GM23248 (cell line): ENCODE measurements at regions not wholly inside any gene's neighbourhood (a gene's known extent, or its start where the extent isn't known, plus 50 kb on each side); places are given as distances from the start of the nearest gene placed in this dataset.

Source experiments
- DNase-seq: peaks from one replicate; pipeline ENCODE4 v3.0.0-alpha.2; 2015
- H2AFZ ChIP-seq: fragments of 200-600 bp; sonication (generic); 2 replicates; pipeline ENCODE4 v1.6.1; 2016; ENCODE audit warnings: antibody characterized with exemption
- H3F3A ChIP-seq: fragments of 200-600 bp; sonication (generic); 2 replicates; pipeline ENCODE4 v1.6.1; 2016; ENCODE audit warnings: mild to moderate bottlenecking, antibody characterized with exemption, mixed run types; ENCODE audit not compliant: insufficient read depth
- H3K27ac ChIP-seq: fragments of 200-600 bp; sonication (generic); 2 replicates; pipeline ENCODE4 v1.5.1; 2016; ENCODE audit warnings: mild to moderate bottlenecking
- H3K27me3 ChIP-seq: fragments of 200-600 bp; sonication (generic); replicated peaks from 2 replicates; pipeline ENCODE4 v1.6.1; 2016; ENCODE audit warnings: mild to moderate bottlenecking; ENCODE audit not compliant: insufficient read depth
- H3K36me3 ChIP-seq: fragments of 200-600 bp; sonication (generic); 2 replicates; pipeline ENCODE4 v1.6.1; 2016; ENCODE audit warnings: low read depth, mild to moderate bottlenecking
- H3K4me1 ChIP-seq: fragments of 200-600 bp; sonication (generic); 2 replicates; pipeline ENCODE4 v1.6.1; 2016; ENCODE audit warnings: mild to moderate bottlenecking; ENCODE audit not compliant: insufficient read depth
- H3K4me2 ChIP-seq: fragments of 200-600 bp; sonication (generic); one replicate; pipeline ENCODE4 v1.6.1; 2016; ENCODE audit warnings: mild to moderate bottlenecking; ENCODE audit not compliant: unreplicated experiment
- H3K4me3 ChIP-seq: fragments of 200-600 bp; sonication (generic); 2 replicates; pipeline ENCODE4 v1.5.1; 2016; ENCODE audit warnings: mild to moderate bottlenecking
- H3K79me2 ChIP-seq: fragments of 200-600 bp; sonication (generic); 2 replicates; pipeline ENCODE4 v1.6.1; 2016; ENCODE audit warnings: mild to moderate bottlenecking; ENCODE audit not compliant: insufficient read depth
- H3K9ac ChIP-seq: fragments of 200-600 bp; sonication (generic); 2 replicates; pipeline ENCODE4 v1.6.1; 2016; ENCODE audit warnings: mild to moderate bottlenecking
- H3K9me2 ChIP-seq: fragments of 200-600 bp; sonication (generic); 2 replicates; pipeline ENCODE4 v1.6.1; 2016; ENCODE audit warnings: mixed run types, mild to moderate bottlenecking, moderate library complexity; ENCODE audit not compliant: insufficient read depth
- H3K9me3 ChIP-seq: fragments of 200-600 bp; sonication (generic); one replicate; pipeline ENCODE4 v1.6.1; 2017; ENCODE audit warnings: low read depth
- H4K20me1 ChIP-seq: fragments of 200-600 bp; sonication (generic); 2 replicates; pipeline ENCODE4 v1.6.0; 2016; ENCODE audit not compliant: insufficient read depth
- EZH2 ChIP-seq: fragments of 200-600 bp; sonication (generic); IDR thresholded peaks from 2 replicates; pipeline ENCODE4 v1.6.1; 2018; ENCODE audit warnings: antibody characterized with exemption, mild to moderate bottlenecking; ENCODE audit not compliant: insufficient read depth, poor library complexity, severe bottlenecking
- EZH2phosphoT487 ChIP-seq: fragments of 200-600 bp; sonication (generic); IDR thresholded peaks from 2 replicates; pipeline ENCODE4 v1.6.1; 2018; ENCODE audit warnings: antibody characterized with exemption, moderate library complexity, mild to moderate bottlenecking, low read depth; ENCODE audit not compliant: insufficient read depth
- WGBS, 2 experiments: methylation state at CpG; one replicate each; pipeline ENCODE4 v1.1.6; 2015 to 2017; ENCODE audit warnings: low lambda C conversion rate in 2 of 2, low coverage in 1 of 2; ENCODE audit errors: missing lambda C conversion rate in 2 of 2; 5-methylcytosine and 5-hydroxymethylcytosine counted together
- in situ Hi-C: fragments of 300-500 bp; cut with MboI; formaldehyde crosslinking; loops from 2 replicates; pipeline ENCODE4 v1.15.0; 2020

GRCh38 chr12:88925454-88925853 is 345.2 kb upstream of the KITLG start:
- no peaks in the 10 kb centered on the region for H3K36me3 ChIP-seq
- H3K9me2 ChIP-seq = no peaks in the 10 kb centered on the region; the same call in 1 of the 2 replicates
- H2AFZ ChIP-seq = no peak overlapping the region
- no peak for TF ChIP-seq EZH2
- TF ChIP-seq EZH2phosphoT487 = peak; percentile 93
- H3K79me2 ChIP-seq = no peaks in the 10 kb centered on the region
- H3F3A ChIP-seq = peaks cover 29% of the 10 kb centered on the region
- H3K27me3 ChIP-seq = no peaks in the 10 kb centered on the region
- peak; percentile 54 for DNase-seq
- peaks cover 39% of the 10 kb centered on the region for H3K4me1 ChIP-seq
- peak overlapping the region; percentile 2; the same call in 1 of the 2 replicates for H3K9ac ChIP-seq
- peak overlapping the region; percentile 61 for H3K4me2 ChIP-seq
- in situ Hi-C loops = no loop called here
- no peaks in the 10 kb centered on the region for H3K9me3 ChIP-seq
- H3K27ac ChIP-seq = peak overlapping the region; percentile 55
- peak overlapping the region; percentile 18 for H3K4me3 ChIP-seq
- H4K20me1 ChIP-seq = no peaks in the 10 kb centered on the region

- Histone ChIP-seq H3K4me2 (no peak overlapping the region), H2AFZ (no peak overlapping the region), H3K79me2 (no peaks in the 10 kb centered on the region), H3K4me1 (peaks cover 39% of the 10 kb centered on the region), H3K9ac (no peak overlapping the region), H3K27ac (no peak overlapping the region), H3K9me3 (no peaks in the 10 kb centered on the region), H3K36me3 (no peaks in the 10 kb centered on the region), H3F3A (peaks cover 29% of the 10 kb centered on the region), H3K27me3 (no peaks in the 10 kb centered on the region), H4K20me1 (no peaks in the 10 kb centered on the region), H3K9me2 (no peaks in the 10 kb centered on the region; the same call in 1 of the 2 replicates), H3K4me3 (no peak overlapping the region)
- no peak for DNase-seq
- TF ChIP-seq EZH2phosphoT487 (no peak), EZH2 (no peak)
- in situ Hi-C loops = no loop called here
- 91 to 93% methylated on average over 4 of the region's 4 CpGs for WGBS, 2 experiments
These were observed 343.9 kb upstream of the KITLG start for GRCh38 chr12:88924162-88924561.

- no peak overlapping the region for H3K4me2 ChIP-seq
- no peaks in the 10 kb centered on the region for H3K9me3 ChIP-seq
- in situ Hi-C loops = no loop called here
- no peak overlapping the region for H3K4me3 ChIP-seq
- no peak overlapping the region for H3K27ac ChIP-seq
- H3K36me3 ChIP-seq = no peaks in the 10 kb centered on the region
- no peaks in the 10 kb centered on the region for H4K20me1 ChIP-seq
- no peaks in the 10 kb centered on the region for H3K27me3 ChIP-seq
- 78 to 84% methylated on average over 3 of the region's 3 CpGs for WGBS, 2 experiments
- DNase-seq = no peak
- peaks cover 29% of the 10 kb centered on the region for H3F3A ChIP-seq
- peaks cover 39% of the 10 kb centered on the region for H3K4me1 ChIP-seq
- H2AFZ ChIP-seq = no peak overlapping the region
- H3K79me2 ChIP-seq = no peaks in the 10 kb centered on the region
- H3K9ac ChIP-seq = no peak overlapping the region
- TF ChIP-seq EZH2phosphoT487 = no peak
- TF ChIP-seq EZH2 = no peak
- peaks cover 5% of the 10 kb centered on the region; the same call in 1 of the 2 replicates for H3K9me2 ChIP-seq
These were observed 343.4 kb upstream of the KITLG start for GRCh38 chr12:88923631-88924030.

DNA sequence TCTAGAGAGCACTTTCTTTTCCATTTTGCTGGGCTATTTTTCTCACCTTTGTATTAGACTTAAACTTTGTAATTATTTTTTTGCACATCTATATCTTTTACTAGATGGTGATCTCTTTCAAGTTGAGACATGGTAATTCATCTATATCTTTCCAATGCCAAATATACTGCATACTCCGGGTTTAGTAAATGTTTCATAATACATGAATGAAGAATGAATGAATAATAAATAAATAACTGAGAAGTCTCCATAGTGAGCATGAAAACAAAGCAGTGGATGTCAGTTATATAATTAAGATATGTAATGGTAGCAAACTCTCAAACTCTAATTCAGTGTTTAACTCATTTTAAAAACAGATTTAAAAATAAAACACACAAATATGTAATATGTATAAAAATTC is 342.5 kb upstream of the KITLG start:
- Histone ChIP-seq H3K9ac (no peak overlapping the region), H3K4me2 (no peak overlapping the region), H3K4me1 (peaks cover 39% of the 10 kb centered on the region), H3F3A (peaks cover 29% of the 10 kb centered on the region), H3K4me3 (no peak overlapping the region), H3K27ac (no peak overlapping the region), H3K9me3 (no peaks in the 10 kb centered on the region), H4K20me1 (no peaks in the 10 kb centered on the region), H3K79me2 (no peaks in the 10 kb centered on the region), H3K36me3 (no peaks in the 10 kb centered on the region), H3K9me2 (peaks cover 6% of the 10 kb centered on the region; the same call in 1 of the 2 replicates), H2AFZ (no peak overlapping the region), H3K27me3 (no peaks in the 10 kb centered on the region)
- TF ChIP-seq EZH2phosphoT487 = no peak
- no peak for TF ChIP-seq EZH2
- in situ Hi-C loops = no loop called here
- 0 to 16% methylated on average over 1 of the region's 1 CpG for WGBS, 2 experiments
- DNase-seq = peak; percentile 65

DNA sequence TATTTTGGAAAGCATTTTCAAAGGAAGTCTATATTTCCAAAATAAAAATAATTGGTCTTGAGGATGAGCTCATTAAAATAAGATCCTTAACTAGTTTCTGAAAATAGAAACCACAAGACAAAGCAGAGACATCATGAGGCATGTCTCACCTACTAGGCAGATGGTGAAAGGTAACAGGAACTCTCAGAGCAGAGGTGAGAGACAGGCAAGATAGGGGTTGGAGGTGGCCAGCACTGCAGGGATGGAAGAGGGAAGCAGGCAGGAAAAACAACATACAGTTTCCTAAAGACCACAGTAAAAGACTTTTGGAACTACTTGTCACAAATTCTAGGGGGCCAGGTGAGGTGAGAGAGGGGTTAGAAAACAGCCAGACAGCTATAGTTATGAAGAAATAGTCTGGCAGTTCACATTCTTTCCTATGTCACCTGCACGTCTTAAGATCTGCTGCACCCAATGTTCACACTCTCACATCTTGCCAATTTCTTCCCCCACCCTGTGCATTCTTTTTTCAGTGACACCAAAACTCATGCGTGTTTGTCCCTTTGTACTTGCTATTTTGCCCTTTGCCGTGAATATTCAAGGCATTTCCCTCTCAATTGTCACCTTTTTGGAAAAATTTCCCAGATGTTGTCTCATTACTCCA is 341.7 kb upstream of the KITLG start:
- no peaks in the 10 kb centered on the region for H3K36me3 ChIP-seq
- no peak overlapping the region for H3K4me2 ChIP-seq
- no peaks in the 10 kb centered on the region for H4K20me1 ChIP-seq
- WGBS, 2 experiments = 93 to 98% methylated on average over 3 of the region's 3 CpGs
- no peak overlapping the region for H3K9ac ChIP-seq
- H3F3A ChIP-seq = peaks cover 27% of the 10 kb centered on the region
- no peak overlapping the region for H3K27ac ChIP-seq
- no peaks in the 10 kb centered on the region for H3K27me3 ChIP-seq
- in situ Hi-C loops = no loop called here
- peaks cover 37% of the 10 kb centered on the region for H3K4me1 ChIP-seq
- H3K4me3 ChIP-seq = no peak overlapping the region
- TF ChIP-seq EZH2phosphoT487 (no peak), EZH2 (no peak)
- no peaks in the 10 kb centered on the region for H3K9me3 ChIP-seq
- H3K9me2 ChIP-seq = peaks cover 6% of the 10 kb centered on the region; the same call in 1 of the 2 replicates
- DNase-seq = no peak
- no peaks in the 10 kb centered on the region for H3K79me2 ChIP-seq
- H2AFZ ChIP-seq = no peak overlapping the region
